HG03159 (cell line): ENCODE measurements at regions not wholly inside any gene's neighbourhood (a gene's known extent, or its start where the extent isn't known, plus 50 kb on each side); places are given as distances from the start of the nearest gene placed in this dataset.
A peak's percentile ranks its signal among the peaks of the same experiment; 100 is the strongest.

Experiments
- ATAC-seq: cut with Tn5 transposase; IDR thresholded peaks from one replicate; pipeline ENCODE4 v1.9.1; 2021; ENCODE audit warnings: mild to moderate bottlenecking, moderate library complexity; ENCODE audit not compliant: unreplicated experiment

- ATAC-seq, result no peak
Measured at GRCh38 chr6:132107896-132108295, 156.7 kb upstream of the CCN2 start.

GRCh38 chr6:132101535-132101934, 150.4 kb upstream of the CCN2 start:
- no peak for ATAC-seq

- ATAC-seq, result no peak
Measured at GRCh38 chr6:132100388-132100990, 149.3 kb upstream of the CCN2 start.

DNA sequence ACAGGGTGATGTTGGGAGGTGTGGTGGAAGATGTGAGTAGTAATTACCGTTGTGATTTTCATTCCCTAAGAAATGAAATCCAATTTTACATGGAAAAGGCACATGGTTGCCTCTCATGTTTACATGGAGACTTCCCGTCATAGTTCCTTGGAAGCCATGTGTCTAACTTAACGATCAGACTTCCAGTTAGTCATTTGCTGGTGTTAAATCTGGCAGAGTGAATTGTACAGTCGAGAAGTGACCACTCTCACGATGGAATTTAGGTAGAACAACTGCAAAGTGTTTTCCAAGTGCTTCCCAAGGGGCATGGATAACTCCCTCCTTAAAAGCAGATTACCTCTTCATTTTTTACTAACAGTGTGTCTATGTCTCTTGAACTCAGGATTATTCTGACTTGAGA, 145.8 kb upstream of the CCN2 start:
- ATAC-seq, result no peak

DNA sequence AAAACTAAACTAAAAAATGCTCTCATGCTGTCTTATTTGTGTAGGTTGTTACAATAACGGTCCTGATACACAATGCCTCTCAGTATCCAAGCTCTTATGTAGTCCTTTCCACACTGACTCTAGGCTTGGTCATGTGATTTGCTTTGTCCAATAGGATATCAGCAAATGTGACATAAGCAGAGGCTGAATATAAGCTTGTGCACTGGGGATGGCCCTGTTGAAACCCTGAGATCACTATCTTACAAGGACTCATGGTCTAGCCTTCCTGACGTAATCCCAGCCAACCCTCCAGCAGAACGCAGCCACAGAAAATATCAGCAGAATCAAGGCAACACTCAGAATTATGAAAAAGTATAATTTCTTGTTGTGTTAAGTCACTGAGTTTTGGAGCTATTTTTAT, 145.1 kb upstream of the CCN2 start:
- no peak for ATAC-seq

GRCh38 chr6:132089173-132089572, 138.0 kb upstream of the CCN2 start:
- ATAC-seq, result no peak

- no peak for ATAC-seq
Measured at GRCh38 chr6:132088150-132088549, 137.0 kb upstream of the CCN2 start.

GRCh38 chr6:132087391-132087790, 136.2 kb upstream of the CCN2 start:
- ATAC-seq, result no peak

DNA sequence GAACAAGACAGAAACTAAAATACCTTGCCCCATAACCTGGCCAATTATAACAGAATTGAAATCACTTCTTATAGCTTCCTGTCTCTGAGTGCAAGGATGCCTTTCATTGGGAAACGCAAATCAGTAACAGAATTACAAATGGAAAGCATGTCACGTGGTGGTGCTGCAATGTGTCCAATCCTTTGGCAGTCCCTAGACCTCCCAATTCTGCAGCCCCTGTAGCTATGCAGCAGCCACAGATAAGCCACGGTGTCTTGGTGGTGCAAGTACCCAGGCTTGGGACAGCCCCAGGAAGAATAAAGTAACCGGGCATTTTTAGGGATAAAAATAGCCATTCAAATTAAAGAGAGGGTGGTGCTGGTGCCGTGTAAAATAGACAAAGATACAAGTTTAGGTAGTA, 134.6 kb upstream of the CCN2 start:
- no peak for ATAC-seq

GRCh38 chr6:132084811-132085509, 133.8 kb upstream of the CCN2 start:
- peak; percentile 74 for ATAC-seq

- ATAC-seq, result no peak
Measured at GRCh38 chr6:132082421-132082820, 131.2 kb upstream of the CCN2 start.

GRCh38 chr6:132081338-132081737, 130.2 kb upstream of the CCN2 start:
- ATAC-seq, result no peak

GRCh38 chr6:132079286-132079685, 128.1 kb upstream of the CCN2 start:
- no peak for ATAC-seq

DNA sequence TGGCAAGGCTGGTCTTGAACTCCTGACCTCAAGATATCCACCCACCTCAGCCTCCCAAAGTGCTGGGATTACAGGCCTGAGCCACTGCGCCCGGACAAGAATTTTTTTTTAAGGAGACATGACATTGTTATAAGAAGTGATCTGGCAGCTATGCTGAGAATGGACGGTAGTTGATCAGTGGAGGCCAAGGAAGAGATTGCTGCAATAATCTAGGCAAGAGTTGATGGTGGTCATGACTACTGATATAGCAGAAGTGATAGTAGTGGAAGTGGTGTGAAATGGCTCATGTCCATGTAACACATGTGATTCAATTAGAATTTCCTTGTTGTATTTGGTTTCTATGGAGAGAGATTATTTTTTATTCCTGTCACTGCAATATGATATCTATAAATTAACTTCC, 125.3 kb upstream of the CCN2 start:
- ATAC-seq, result no peak

DNA sequence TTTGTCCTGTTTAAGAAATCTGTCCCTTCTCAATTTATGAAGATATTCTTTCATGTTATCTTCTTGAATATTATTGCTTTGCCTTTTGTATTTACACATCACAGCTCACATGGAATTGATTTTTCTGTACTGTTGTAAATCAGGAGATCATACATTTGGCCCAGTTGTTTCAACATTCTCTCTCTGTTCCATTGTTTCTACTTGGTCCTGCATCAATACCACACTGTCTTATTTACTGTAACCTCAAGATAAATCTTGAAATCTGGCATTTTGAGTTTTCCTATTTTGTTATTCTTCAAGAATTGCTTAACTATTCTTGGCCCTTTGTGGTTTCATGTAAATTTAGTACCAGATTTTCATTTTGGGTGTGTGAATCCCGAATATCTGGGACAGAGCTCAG, 121.7 kb upstream of the CCN2 start:
- ATAC-seq, result no peak

GRCh38 chr6:132072271-132072670, 121.1 kb upstream of the CCN2 start:
- ATAC-seq, result no peak

DNA sequence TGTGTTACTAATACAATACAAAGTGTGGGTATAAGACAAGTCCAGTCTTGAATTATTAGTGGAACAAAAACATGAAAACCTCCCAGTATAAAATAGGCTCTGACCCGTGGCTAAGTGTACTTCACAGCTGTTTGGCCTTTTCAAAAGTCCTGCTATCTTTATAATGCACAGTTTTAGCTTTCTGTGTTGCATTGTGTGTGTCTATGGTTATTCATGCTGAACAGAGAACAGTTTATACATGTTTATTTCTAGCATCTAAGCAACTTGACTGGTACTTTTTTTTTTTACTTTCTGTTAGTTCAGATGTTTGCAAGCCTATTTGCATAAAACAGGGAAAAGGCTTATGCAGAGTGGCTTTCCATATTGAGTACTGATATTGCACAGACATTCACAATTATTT, 119.2 kb upstream of the CCN2 start:
- ATAC-seq, result no peak

- no peak for ATAC-seq
Measured at GRCh38 chr6:132068766-132069165, 117.6 kb upstream of the CCN2 start.

GRCh38 chr6:132067286-132067685, 116.1 kb upstream of the CCN2 start:
- no peak for ATAC-seq

DNA sequence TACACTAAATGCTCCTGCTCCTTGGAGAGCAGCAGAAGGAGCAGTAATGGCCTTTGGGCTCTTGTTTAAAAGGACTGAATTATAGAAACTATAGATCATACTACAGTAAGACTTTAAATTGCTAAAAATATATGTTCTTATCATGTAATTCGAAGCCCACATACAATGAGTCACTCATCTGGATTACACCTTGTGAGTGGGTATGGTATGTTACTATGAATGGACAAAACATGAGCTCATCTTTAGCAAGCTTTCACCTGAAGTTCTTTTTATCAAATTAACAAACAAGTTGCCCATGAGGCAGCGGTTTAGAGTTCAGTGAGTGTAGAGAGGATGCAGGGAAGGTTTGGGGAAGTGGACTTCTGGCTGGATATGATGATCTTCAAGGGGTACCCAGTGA, 114.4 kb upstream of the CCN2 start:
- no peak for ATAC-seq

- ATAC-seq, result no peak
Measured at GRCh38 chr6:132063738-132064137, 112.6 kb upstream of the CCN2 start.

DNA sequence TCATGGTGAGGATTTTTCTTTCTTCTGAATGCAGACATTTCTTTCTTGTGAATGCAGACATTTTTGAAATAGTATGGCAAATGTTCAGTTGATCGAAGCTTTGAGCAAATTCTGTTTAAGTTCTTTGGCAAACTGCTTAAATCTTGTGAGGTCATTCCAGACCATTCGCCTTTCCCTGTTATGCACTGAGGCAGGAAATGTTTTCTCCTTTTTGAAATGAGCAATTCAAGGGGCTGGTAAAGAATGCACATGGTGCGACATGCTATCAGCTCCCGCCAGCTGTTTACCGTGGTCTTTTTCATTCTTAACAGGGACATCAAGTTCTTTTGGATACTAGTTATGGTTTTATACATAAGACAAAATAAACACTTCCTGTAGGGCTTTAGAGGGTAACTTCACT, 112.0 kb upstream of the CCN2 start:
- no peak for ATAC-seq

DNA sequence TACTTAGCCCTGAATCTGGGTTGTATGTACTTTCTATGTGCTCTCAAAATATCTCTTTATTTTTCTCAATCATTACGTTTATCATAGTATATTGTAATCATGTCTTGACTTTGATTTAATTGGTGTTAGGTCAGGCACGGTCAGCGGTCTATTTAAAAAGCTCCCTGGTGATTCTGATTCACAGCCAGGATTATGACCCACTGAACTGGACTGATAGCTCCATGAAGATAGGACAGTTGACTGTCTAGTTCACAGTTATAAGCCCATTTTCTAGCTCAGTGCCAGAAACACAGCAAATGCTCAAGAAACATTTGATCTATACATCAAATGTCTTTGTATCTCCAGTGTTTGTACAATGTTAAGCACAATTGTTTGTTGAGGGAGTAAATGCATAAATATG, 111.5 kb upstream of the CCN2 start:
- no peak for ATAC-seq
